WTC11 (cell line): ENCODE measurements at regions not wholly inside any gene's neighbourhood (a gene's known extent, or its start where the extent isn't known, plus 50 kb on each side); places are given as distances from the start of the nearest gene placed in this dataset.

Experiments
- CBFB ChIP-seq: sonication (generic); formaldehyde crosslinking; IDR thresholded peaks from 2 replicates; pipeline ENCODE4 v1.8.1; 2022; ENCODE audit warnings: mild to moderate bottlenecking, low read depth, missing genetic modification reagents
- USF1 ChIP-seq: sonication (generic); formaldehyde crosslinking; IDR thresholded peaks from 2 replicates; pipeline ENCODE4 v1.8.0; 2022; ENCODE audit warnings: mild to moderate bottlenecking, missing genetic modification reagents
- ZNF416 ChIP-seq: fragments of 250-450 bp; sonication (Bioruptor Pico); IDR thresholded peaks from 2 replicates; pipeline ENCODE4 v1.9.0; 2021; ENCODE audit warnings: mild to moderate bottlenecking, inconsistent platforms

- TF ChIP-seq USF1 (CRISPR knock-in tag) (no peak), ZNF416 (CRISPR knock-in tag) (no peak), CBFB (CRISPR knock-in tag) (no peak)
Measured at GRCh38 chr7:110322796-110323195, 768.1 kb upstream of the LRRN3 start.
